ENCODE measurements at regions not wholly inside any gene's neighbourhood (a gene's known extent, or its start where the extent isn't known, plus 50 kb on each side); places are given as distances from the start of the nearest gene placed in this dataset.

DNA sequence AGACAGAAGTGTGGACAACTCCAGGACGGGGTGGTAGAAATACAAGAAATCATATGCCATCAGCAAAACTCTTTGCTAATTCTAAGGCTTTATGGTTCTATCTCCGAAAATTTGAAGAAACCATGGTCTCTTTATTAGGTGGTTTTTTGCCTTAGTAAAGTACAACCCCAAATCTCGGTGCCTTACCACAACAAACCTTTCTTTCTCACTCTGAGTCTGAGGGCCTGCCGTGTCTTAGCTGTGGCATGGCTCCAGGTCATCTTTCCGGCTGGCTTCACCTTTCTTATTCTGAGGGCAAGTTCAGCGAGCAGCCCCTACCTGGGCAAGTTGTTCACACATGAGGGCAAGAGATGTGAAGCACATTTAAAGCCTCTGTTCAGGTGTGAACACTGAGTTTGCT lies 280.6 kb downstream of the TTLL7 start:
- no peak for FAIRE-seq

DNA sequence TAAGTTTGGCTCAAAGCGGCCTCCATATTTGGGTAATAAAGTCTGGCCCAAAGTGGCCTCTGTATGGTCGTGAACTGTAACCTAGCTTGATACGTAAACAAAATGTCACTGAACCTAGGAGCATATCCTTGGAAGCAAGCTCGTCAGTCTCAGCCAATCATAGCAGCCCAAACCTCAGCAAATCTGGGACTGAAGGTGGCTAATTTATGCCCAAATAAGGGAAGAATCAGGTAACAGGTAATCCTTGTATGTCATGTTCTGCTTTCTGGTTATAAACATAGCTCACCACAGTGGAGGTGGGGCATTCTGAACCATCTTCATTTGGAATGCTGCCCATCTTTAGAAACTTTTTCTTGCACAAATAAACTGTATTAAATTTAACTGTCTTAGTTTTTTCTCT lies 281.1 kb downstream of the TTLL7 start:
- FAIRE-seq: no peak

DNA sequence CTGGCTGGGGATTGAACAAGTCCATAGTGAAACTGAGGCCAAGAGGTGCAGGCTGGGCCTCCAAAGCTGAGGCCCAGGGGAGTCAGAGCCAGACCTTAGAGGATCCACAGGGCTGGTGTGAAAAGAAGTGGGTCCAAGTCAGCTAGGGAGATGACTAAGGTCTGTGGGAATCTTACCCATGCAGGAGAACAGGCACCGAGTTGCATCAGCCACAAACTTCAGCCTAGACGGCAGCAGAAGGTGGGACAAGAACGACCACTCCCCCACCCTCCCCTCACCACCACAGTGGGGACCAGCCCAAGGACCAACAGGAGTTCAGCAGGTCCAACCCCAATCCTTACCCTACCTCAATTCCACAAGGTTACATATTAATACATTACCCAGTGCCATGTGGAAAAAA lies 282.3 kb downstream of the TTLL7 start:
- FAIRE-seq: no peak

DNA sequence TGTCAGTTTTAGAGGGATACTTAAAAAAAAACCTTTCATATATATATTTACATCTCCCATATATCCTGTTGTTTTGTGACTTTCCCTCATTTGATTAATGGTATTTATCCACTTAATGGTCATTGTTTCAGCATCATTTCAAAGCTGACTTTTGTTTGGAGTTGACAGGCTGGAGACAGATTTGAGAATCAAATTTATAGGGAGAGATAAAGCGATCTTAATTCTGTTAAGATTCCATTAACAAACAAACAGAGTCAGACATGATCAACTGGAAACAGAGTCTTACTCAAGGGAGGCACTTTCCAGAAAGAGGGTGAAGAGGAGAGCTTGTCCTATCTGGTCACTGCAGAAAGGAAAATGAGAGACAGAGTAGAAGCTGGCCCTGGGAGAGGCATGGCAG lies 283.4 kb downstream of the TTLL7 start:
- no peak for FAIRE-seq

DNA sequence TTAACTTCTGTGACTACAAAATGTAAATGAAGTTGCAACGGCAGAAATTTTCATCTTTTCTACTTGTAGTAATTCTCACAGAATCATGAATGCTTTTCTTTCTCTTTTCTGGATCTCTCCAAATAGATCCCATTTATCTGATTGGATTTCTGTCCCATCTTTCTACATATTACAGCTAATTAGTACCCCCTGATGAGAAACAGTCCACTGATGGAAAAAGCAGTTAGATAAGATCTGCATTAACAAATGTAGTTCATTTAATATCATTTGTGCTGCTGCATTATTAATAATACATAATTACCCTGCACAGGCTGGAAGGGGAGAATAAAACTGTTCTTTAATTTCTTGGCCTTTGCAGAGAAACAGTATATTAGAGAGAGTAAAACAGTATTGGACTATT lies 289.3 kb downstream of the TTLL7 start:
- FAIRE-seq: no peak

DNA sequence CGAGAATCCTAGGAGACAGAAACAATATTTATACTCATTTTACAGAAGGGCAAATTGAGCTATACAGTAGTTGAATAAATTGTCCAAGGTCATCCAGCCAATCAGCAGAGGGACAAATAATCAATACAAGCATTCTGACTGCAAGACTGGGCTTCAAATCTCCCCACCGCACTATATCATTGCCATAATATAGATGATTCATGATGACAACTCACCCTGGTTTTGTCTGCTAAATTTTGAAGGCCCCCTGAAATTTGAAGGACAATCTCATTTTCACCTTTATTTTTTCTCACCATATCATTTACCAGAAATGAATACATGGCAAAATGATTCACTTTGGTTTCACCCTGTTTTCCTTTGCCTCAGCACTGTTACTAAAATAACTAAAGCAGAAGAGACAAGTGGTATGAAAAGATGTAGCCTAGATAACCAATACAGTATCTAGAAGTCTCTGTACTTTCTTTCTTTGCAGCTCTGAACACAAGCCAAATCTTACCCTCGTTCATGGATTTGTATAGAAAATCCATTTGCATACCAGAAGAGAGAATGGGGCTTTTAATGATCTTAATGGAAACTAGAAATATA lies 292.5 kb downstream of the TTLL7 start:
- FAIRE-seq: no peak

DNA sequence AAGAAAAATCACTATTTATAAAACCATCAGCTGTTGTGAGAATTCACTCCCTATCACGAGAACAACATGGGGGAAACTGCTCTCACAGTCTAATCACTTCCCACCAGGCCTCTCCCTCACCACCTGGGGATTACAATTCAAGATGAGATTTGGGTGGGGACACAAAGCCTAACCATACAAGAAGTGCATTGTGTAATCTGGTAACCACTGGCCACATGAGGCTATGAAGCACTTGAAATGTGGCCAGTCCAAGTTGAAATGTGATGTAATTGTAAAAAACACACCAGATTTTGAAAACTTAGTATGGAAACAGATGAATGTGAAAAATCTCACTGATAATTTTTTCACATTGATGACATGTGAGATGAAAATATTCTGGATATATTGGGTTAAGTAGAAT lies 293.8 kb downstream of the TTLL7 start:
- no peak for FAIRE-seq

DNA sequence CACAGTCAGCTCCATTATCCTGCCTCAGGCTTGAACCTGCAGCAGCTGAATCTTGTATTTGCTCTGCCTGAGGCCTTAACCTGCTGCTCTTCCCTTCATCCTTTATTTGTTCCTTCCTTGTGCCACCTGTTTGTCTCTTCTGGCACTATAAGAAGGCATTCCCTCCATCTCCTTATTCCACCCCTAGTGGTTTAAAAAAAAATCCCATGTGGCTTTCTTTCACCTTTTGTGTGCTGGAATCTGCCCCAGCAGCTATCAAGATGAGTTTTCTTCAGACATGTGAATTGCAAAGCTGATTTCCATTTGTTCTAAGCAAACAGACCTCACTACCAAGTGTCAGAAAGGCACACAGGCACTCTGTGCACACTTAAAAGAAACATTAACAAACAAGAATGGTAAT lies 294.6 kb downstream of the TTLL7 start:
- FAIRE-seq: no peak

DNA sequence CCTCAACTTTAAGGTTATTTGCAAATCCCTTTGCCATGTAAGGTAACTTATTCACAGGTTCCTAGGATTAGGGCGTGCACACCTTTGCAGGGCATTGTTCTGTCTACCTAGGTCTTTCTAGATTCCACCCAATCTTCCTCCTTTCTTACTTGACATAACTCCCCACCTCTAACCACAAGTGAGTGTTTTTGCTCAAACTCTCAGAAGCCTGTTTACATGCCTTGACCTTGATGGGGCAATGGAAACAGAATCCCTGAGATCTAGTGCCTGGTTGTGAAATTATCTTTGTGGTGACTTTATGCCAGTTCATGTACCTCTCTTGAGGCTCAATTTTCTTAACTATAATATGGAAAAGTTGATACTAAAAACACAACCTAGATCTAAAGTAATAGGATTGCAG lies 296.6 kb downstream of the TTLL7 start:
- FAIRE-seq: no peak

DNA sequence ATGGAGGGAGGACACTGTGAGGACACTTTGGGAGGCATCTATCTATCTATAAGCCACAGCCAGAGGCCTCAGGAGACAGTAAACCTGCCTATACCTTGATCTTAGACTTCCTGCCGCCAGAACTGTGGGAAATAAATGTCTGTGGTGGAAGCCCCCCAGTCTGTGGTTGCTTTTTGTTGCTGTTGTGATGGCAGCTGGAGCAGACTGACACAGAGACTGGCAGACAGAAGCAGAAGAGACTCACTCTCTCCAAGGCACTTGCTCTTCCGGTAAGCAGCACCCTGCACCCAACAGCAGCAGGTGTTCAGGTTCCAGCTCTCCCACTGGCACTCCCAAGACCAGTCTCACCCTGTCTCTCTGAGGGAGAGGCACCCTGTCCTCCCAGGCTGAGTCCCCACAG lies 297.6 kb downstream of the TTLL7 start:
- no peak for FAIRE-seq

DNA sequence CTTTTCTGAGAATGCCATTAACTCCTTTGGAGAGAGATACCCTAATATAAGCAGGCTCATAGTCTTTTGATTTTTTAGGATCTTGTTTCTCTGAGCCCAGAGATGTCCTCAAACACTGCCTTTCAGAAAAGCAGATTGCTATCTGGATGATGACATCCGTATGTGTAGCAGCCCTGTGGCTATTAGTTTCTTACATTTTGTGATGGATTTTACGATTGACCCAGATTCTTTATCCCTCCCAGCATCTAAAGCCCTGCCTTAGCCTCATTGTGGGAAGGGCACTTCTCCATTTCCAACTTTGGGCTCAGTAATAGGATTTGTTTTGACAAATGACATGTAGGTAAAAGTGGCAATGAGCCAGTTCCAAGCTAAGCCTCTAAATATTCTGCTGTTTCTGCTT lies 300.3 kb downstream of the TTLL7 start:
- no peak for FAIRE-seq

DNA sequence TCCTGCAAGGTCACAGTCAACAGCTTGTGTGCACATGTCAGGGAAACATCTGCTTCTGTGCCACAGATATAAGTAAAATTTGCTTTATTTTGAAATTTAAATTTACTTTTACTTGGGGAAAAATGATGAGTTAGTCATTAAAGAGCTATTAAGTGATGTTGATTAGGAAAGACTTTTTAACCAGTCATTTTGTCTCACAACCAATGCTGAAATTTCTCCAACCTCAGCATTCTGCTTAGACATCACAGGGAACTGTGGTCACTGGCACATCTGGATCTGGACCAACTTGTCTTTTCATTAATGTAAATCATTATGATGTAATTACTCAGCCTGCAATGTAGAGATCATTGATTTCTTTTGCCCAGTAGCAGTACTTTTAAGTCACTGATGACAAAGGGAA lies 301.0 kb downstream of the TTLL7 start:
- FAIRE-seq: no peak

DNA sequence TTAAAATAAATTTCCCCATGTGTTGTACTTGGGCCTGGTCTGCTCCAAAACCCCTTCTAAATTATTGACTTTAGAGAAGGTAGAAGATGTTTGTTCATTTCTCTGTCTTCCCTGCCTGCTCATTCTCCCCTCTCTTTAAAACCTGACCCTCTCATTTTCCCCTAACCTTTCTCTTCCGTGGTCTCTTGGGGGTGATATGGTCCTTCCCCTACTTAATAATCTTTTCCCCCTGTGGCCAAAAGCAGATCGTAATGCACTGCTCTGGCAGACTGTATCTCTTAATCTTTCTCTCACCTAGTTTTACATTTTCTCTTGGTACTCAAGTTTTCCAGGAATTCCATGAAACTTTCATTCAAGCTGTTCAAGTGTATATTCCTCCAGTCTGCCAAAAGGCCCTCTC lies 301.7 kb downstream of the TTLL7 start:
- no peak for FAIRE-seq

DNA sequence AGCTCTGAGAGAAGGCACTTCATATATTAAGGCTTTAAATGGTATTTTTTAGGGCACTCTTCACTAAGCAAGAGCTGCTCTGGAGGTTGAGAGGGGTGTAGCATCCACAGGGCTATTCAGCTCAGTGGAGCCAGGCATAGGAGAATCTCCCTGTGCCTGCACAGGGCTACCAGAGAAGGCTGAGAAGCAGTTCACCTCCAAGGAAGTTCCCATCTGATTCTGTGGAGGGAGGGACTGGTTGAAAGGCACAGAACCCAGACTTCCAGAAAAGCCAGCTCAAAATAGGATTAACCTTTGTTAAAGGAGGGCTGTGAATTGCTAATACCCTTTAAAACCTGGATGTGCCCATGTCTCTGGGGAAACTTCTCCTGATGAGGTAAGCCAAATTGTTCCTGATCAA lies 304.5 kb downstream of the TTLL7 start:
- FAIRE-seq: no peak

DNA sequence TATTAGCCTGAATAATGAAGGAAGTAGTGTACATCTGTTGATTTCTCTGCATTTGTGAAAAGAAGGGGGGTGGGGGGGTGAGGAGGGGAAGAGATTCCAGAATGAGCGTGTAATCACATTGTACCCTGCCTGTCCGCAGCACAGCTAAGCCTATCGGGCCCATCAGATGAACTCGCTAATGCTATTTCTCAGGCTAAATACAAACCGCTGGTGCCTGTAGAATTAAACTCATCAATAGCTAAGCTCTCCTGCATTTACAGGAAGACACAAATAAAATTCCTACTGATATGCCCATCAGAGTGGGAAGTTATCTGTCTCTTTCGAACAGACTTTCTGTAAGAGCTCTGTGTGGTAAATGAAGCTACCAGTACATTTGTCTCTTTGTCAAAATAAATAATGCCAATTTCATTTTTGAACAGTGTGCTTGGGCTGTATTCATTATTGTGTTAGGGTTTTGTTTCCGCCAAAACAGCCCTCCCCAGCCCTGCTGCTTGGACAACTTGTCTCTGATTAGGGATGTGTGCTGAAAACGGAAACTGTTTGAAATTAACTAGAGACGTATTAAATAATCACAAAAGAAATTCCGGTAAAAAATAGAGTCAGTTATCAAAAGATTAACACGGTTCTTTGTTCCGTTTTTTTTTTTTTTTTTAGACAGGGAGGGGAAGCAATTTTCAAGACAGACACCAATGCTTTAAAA lies 305.4 kb downstream of the TTLL7 start:
- no peak for FAIRE-seq

DNA sequence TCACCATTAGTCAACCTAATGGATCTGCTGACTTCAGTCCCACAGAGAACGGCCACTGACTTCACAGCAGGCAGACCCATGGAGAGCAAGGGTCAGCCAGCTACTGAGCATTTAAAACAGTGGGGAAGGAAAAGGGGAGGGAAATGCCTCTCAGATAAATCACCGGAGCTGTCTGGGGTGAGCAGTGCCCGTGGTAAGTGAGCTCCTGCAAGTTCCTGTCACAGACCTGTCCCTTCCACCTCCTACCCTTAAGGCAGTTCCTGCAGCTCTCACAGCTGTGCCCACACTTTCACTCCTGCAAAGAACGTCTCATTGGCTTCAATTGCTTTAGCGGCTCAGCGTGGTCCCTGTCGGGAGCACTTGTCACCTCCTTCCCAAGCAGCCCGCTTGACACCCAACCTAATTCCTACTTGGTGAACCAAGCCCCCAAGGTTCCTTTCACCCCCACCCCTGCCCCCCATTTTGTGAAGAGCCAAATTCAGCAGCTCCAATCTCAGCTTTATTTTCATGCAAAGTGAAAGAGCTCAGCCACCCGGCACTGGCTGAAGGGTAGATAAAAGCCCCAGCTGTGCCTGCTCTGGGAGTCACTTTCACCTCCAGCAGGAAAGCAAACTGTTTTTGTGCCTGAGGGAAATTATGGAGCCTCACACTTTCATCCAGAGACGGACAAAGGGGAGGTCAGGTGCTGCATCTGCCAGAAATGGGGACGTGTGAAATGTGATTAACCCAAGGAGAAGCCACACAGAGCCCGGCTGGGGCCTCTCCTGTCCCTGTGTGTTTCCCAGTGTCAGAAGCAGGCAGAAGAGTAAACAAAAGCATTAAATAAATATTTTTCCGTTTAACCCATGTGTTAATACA lies 306.2 kb downstream of the TTLL7 start:
- no peak for FAIRE-seq

DNA sequence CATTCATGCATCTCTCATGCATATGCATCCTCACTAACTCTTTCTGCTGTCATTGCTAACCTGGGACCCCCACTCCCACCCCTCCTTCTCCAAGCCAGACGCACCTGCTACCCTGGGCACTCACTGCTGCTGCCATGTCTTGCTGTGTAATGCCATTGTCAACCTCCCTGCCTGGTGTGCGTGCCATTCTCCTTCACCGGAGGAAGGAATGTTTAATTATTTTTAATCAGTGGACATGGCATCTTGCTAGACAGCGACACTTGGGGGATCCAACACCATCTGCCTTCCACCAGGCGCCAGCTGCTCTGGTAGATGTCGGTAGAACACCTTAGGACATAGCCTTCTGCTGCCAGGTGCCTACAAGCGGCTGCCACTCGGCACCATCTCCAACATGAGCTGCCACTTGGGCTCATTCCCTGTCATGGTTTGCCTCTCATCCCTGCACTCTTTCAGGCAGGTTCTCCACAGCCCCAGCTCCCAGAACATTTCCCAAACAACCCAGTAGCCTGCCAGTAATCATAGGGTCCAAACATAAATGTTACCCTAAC lies 306.9 kb downstream of the TTLL7 start:
- FAIRE-seq: no peak

DNA sequence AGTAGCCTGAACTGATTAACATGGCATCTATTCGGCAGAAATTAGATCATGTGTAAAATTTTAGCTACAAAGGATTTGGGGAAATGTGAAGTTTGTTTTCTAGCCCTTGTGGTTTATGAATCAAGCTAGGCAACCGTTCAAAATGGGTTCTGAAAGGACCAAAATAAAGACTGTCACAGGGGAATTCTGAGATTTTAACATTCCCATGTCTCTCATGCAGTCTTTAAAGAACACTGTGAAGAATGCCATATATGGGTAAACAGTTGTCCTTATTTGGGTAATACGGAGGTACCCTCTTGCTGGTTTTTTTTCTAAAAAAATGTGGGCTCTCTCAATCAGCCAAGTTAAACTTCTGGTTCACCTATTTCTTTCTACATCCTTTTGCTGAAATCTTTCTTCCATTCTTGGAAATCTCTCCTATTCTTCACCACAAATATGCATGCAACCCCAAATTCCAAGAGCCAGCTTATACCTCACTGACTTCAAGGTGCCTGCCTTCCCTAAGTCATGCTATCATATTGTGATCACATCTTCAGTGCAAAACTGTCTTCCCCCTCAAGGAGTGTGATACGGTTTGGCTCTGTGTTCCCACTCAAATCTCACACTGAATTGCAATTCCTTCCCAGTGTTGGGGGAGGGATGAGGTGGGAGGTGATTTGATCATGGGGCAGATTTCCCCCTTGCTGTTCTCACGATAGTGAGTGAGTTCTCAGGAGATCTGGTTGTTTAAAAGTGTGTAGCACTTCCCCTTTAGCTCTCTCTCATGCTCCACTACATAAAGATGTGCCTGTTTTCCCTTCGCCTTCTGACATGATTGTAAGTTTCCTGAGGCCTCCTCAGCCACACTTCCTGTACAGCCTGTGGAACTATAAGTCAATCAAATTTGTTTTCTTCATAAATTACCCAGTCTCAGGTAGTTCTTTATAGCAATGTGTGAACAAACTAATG lies 308.7 kb downstream of the TTLL7 start:
- FAIRE-seq: no peak

DNA sequence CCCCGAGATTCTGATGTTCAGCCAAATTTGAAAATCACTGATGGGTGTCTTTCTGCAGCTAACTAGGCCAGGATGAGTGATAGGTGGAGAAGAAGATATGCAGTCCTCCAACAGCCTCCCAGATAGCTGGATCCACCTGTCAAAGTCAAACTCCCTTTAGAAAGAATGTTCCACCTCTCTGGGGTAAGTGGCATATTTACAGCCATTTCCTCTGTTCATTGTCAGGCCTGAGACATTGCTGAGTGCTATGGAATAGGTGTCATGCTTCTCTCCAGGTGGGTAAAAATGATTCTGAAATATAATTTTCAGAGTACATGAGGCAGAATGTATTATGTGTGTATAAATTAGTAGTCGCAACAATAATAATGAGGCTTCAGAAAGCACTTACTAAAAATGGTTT lies 316.8 kb downstream of the TTLL7 start:
- no peak for FAIRE-seq

DNA sequence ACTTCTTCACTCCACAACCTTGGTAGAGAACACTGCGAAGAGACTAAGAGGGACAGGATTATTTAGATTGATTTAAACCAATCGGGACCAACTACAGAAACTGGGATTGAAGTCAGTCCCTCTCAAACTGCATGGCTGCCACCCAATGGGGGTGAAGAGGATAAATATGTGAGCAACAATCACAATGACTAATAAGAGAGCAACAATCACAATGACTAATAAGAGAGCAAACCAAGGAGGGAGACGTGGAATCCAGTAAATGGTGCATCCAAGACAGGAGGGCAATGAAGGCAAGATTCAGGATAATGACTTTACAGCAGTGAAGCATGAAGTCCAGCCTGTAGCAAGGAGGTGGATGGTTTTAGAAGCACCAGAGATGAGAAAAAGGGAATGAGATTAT lies 322.8 kb downstream of the TTLL7 start:
- no peak for FAIRE-seq

DNA sequence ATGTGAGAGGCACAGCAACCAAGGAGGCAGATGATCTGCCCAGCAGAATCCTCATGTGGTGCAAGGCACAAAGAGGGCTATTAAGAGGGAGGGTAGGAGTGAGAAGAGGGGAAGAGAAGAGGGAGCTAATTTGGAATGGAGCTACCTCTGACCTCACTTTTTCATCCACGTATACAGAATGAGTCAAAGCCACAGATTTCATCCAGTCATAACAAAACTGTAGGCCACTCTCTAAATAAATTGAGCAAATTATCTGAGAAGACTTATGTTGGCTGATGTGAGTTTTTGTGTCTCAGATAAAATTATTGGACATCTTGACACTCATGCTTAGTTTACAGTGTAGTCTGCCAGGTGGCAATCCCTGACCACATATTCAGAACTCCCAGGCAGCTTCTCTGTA lies 325.6 kb downstream of the TTLL7 start:
- no peak for FAIRE-seq

DNA sequence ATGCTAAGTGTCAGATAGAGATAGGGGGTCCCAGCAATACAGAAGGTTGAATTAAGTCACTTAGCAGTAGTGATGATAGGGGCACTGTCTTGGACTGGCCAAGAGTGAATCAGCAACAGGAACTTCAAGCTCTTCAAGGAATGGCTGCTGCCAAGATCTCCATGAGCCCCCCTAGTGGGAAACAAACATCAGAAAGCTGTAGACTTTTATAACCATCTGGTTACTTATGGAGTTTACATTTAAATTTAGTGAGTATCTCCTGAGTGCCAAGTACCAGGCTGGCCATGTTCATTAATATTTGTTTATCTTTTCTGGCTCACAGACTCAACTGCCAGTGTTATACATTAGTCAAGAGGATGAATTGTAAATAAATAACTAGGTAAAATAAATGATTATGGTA lies 327.3 kb downstream of the TTLL7 start:
- no peak for FAIRE-seq

All from colon (tissue), 2 donors.